HEK293T (cell line): ENCODE measurements at regions not wholly inside any gene's neighbourhood (a gene's known extent, or its start where the extent isn't known, plus 50 kb on each side); places are given as distances from the start of the nearest gene placed in this dataset.
"Not testable (repeated sequence)": the region's sequence is repeated elsewhere in the genome, so short reads cannot be mapped to it uniquely, and the experiment has no call there.

Source experiments
- BHLHE40 ChIP-seq: fragments of 450-650 bp; IDR thresholded peaks from 2 replicates; pipeline ENCODE4 v1.6.1; 2016; ENCODE audit warnings: mild to moderate bottlenecking, moderate library complexity, borderline replicate concordance
- FOXA1 ChIP-seq: fragments of 450-650 bp; IDR thresholded peaks from 2 replicates; pipeline ENCODE4 v1.6.1; 2016; ENCODE audit warnings: mild to moderate bottlenecking
- TARDBP ChIP-seq: fragments of 450-650 bp; IDR thresholded peaks from 2 replicates; pipeline ENCODE4 v1.6.1; 2016
- ZNF384 ChIP-seq: fragments of 450-650 bp; IDR thresholded peaks from 2 replicates; pipeline ENCODE4 v1.6.1; 2016

- TF ChIP-seq TARDBP, ZNF384, FOXA1, BHLHE40: not testable (repeated sequence)
Observed at GRCh38 chr1:73245196-73245595, 952.8 kb downstream of the LRRIQ3 start.
